Tibial nerve (tissue), 4 donors: ENCODE measurements at regions not wholly inside any gene's neighbourhood (a gene's known extent, or its start where the extent isn't known, plus 50 kb on each side); places are given as distances from the start of the nearest gene placed in this dataset.

ENCODE experiments used
- DNase-seq, 2 donors: peaks; one replicate each; pipeline ENCODE4 v3.0.0-alpha.2; 2019; ENCODE audit warnings: low spot score in 2 of 2
- H3K27ac ChIP-seq, 4 donors: fragments of 200-600 bp; sonication (generic) in 3 of 4; one replicate each; pipeline ENCODE4 v1.5.1; 2017 to 2019; ENCODE audit warnings: mild to moderate bottlenecking in 1 of 4
- H3K27me3 ChIP-seq, 2 donors: fragments of 200-600 bp; sonication (generic) in 1 of 2; one replicate each; pipeline versions ENCODE4 v1.5.1 to v1.6.0; 2017 to 2019
- H3K36me3 ChIP-seq, 3 donors: fragments of 200-600 bp; sonication (generic); one replicate each; pipeline ENCODE4 v1.5.1; 2018 to 2019
- H3K4me1 ChIP-seq, 4 donors: fragments of 200-600 bp; sonication (generic) in 3 of 4; one replicate each; pipeline ENCODE4 v1.5.1; 2017 to 2019
- H3K4me3 ChIP-seq, 4 donors: fragments of 200-600 bp; sonication (generic) in 3 of 4; one replicate each; pipeline ENCODE4 v1.5.1; 2017 to 2019; ENCODE audit warnings: mild to moderate bottlenecking in 1 of 4, moderate library complexity in 1 of 4
- H3K9me3 ChIP-seq, 4 donors: fragments of 200-600 bp; sonication (generic) in 3 of 4; one replicate each; pipeline ENCODE4 v1.5.1; 2017 to 2019
- CTCF ChIP-seq, 5 experiments: fragments of 200-600 bp in 3 of 5; fragments of 450-650 bp in 2 of 5; sonication (generic) in 3 of 5; IDR thresholded peaks; one replicate each; pipeline ENCODE4 v1.5.1; 2016 to 2019; ENCODE audit warnings: antibody characterized with exemption in 5 of 5, mild to moderate bottlenecking in 3 of 5, moderate library complexity in 2 of 5
- EP300 ChIP-seq, 2 donors: sonication (generic); formaldehyde crosslinking; IDR thresholded peaks; one replicate each; pipeline ENCODE4 v1.6.1; 2017; ENCODE audit warnings: antibody characterized with exemption in 2 of 2, mild to moderate bottlenecking in 1 of 2
- POLR2A ChIP-seq, 2 donors: fragments of 450-650 bp; IDR thresholded peaks; one replicate each; pipeline ENCODE4 v1.6.1; 2017; ENCODE audit warnings: antibody characterized with exemption in 2 of 2, mild to moderate bottlenecking in 2 of 2, moderate library complexity in 2 of 2
- WGBS, 2 donors: methylation state at CpG; one replicate each; pipeline ENCODE4 v1.1.5; 2018; 5-methylcytosine and 5-hydroxymethylcytosine counted together

- TF ChIP-seq CTCF (IDR thresholded peaks at IDR 0.05) (no peak), POLR2A (IDR thresholded peaks at IDR 0.05) (no peak), EP300 (IDR thresholded peaks at IDR 0.05) (no peak)
- 95 to 96% methylated on average over 4 of the region's 4 CpGs for WGBS, 2 donors
- H3K36me3 ChIP-seq, result no peaks in the 10 kb centered on the region
- H3K4me3 ChIP-seq, result no peak overlapping the region
- no peak for DNase-seq
- no peaks in the 10 kb centered on the region for H3K4me1 ChIP-seq
- H3K9me3 ChIP-seq, result no peaks in the 10 kb centered on the region
- H3K27me3 ChIP-seq, result no peaks in the 10 kb centered on the region
- no peak overlapping the region for H3K27ac ChIP-seq
Measured at GRCh38 chr18:24972577-24972976, 379.4 kb downstream of the ZNF521 start.

GRCh38 chr18:24974431-24974830, 377.5 kb downstream of the ZNF521 start:
- no peak for TF ChIP-seq CTCF (IDR thresholded peaks at IDR 0.05)
- no peak for TF ChIP-seq POLR2A (IDR thresholded peaks at IDR 0.05)
- TF ChIP-seq EP300 (IDR thresholded peaks at IDR 0.05), result no peak
- no peak for DNase-seq
- H3K4me1 ChIP-seq, result no peaks in the 10 kb centered on the region
- no peak overlapping the region for H3K27ac ChIP-seq
- no peaks in the 10 kb centered on the region for H3K9me3 ChIP-seq
- whole genome bisulfite sequencing, 2 donors, result 45 to 57% methylated on average over 2 of the region's 2 CpGs
- no peaks in the 10 kb centered on the region for H3K27me3 ChIP-seq
- H3K36me3 ChIP-seq, result no peaks in the 10 kb centered on the region
- H3K4me3 ChIP-seq, result no peak overlapping the region

GRCh38 chr18:24975496-24976372, 376.2 kb downstream of the ZNF521 start:
- Histone ChIP-seq H3K27ac (no peak overlapping the region), H3K9me3 (no peaks in the 10 kb centered on the region), H3K4me1 (no peaks in the 10 kb centered on the region), H3K4me3 (no peak overlapping the region), H3K36me3 (no peaks in the 10 kb centered on the region), H3K27me3 (no peaks in the 10 kb centered on the region)
- TF ChIP-seq POLR2A (IDR thresholded peaks at IDR 0.05), result no peak
- TF ChIP-seq EP300 (IDR thresholded peaks at IDR 0.05), result no peak
- TF ChIP-seq CTCF (IDR thresholded peaks at IDR 0.05), result no peak
- WGBS, 2 donors, result 92% methylated on average over 6 of the region's 6 CpGs
- no peak for DNase-seq

GRCh38 chr18:24976502-24976901, 375.5 kb downstream of the ZNF521 start:
- TF ChIP-seq EP300 (IDR thresholded peaks at IDR 0.05) (no peak), POLR2A (IDR thresholded peaks at IDR 0.05) (no peak), CTCF (IDR thresholded peaks at IDR 0.05) (no peak)

GRCh38 chr18:24979235-24979634, 372.7 kb downstream of the ZNF521 start:
- 61 to 74% methylated on average over 4 of the region's 4 CpGs for WGBS, 2 donors
- Histone ChIP-seq H3K4me1 (no peaks in the 10 kb centered on the region), H3K4me3 (no peak overlapping the region), H3K27ac (no peak overlapping the region), H3K36me3 (no peaks in the 10 kb centered on the region), H3K27me3 (no peaks in the 10 kb centered on the region), H3K9me3 (no peaks in the 10 kb centered on the region)
- TF ChIP-seq EP300 (IDR thresholded peaks at IDR 0.05), result no peak
- no peak for TF ChIP-seq POLR2A (IDR thresholded peaks at IDR 0.05)
- no peak for TF ChIP-seq CTCF (IDR thresholded peaks at IDR 0.05)
- DNase-seq, result no peak

More at GRCh38 chr18:24976502-24976901, 375.5 kb downstream of the ZNF521 start:
- Histone ChIP-seq H3K36me3 (no peaks in the 10 kb centered on the region), H3K4me1 (no peaks in the 10 kb centered on the region), H3K27me3 (no peaks in the 10 kb centered on the region), H3K9me3 (no peaks in the 10 kb centered on the region), H3K27ac (no peak overlapping the region), H3K4me3 (no peak overlapping the region)
- no peak for DNase-seq
- 41 to 45% methylated on average over 4 of the region's 4 CpGs for WGBS, 2 donors
